Natural killer cell (primary cell): ENCODE measurements at regions not wholly inside any gene's neighbourhood (a gene's known extent, or its start where the extent isn't known, plus 50 kb on each side); places are given as distances from the start of the nearest gene placed in this dataset.

Source experiments
- ATAC-seq, 3 donors: fragments of 150-1000 bp in 2 of 3; fragments of 200-7000 bp in 1 of 3; cut with Tn5 transposase; 1 replicate in 1 of 3; 2 replicates in 2 of 3; pipeline ENCODE4 v1.10.0; 2021; ENCODE audit warnings: mild to moderate bottlenecking in 2 of 3, moderate library complexity in 2 of 3
- DNase-seq, 2 donors: peaks; one replicate each; pipeline versions ENCODE4 v3.0.0 to v3.0.0-alpha.2; 2013 to 2021; ENCODE audit warnings: mixed read lengths in 1 of 2
- H3K27ac ChIP-seq: one replicate; pipeline ENCODE4 v1.5.1; 2013; ENCODE audit warnings: mild to moderate bottlenecking, low read length
- H3K27me3 ChIP-seq: one replicate; pipeline ENCODE4 v1.6.1; 2013; ENCODE audit warnings: low read length; ENCODE audit not compliant: control insufficient read depth, insufficient read depth
- H3K36me3 ChIP-seq: one replicate; pipeline ENCODE4 v1.6.1; 2013; ENCODE audit warnings: low read length; ENCODE audit not compliant: control insufficient read depth, insufficient read depth
- H3K4me1 ChIP-seq: one replicate; pipeline ENCODE4 v1.6.1; 2013; ENCODE audit warnings: low read length; ENCODE audit not compliant: control insufficient read depth, insufficient read depth
- H3K4me3 ChIP-seq: one replicate; pipeline ENCODE4 v1.5.1; 2013; ENCODE audit warnings: low read length
- H3K9me3 ChIP-seq: one replicate; pipeline ENCODE4 v1.6.1; 2013; ENCODE audit warnings: low read length; ENCODE audit not compliant: control insufficient read depth, insufficient read depth
- H3K27ac Mint-ChIP-seq, 2 donors: one replicate each; pipeline ENCODE4 v1.8.0; 2022; ENCODE audit warnings: mild to moderate bottlenecking in 2 of 2, mixed read lengths in 2 of 2, moderate library complexity in 1 of 2
- H3K27me3 Mint-ChIP-seq, 2 donors: one replicate each; pipeline ENCODE4 v1.8.0; 2022; ENCODE audit warnings: low read depth in 2 of 2, mixed read lengths in 2 of 2
- H3K36me3 Mint-ChIP-seq: one replicate; pipeline ENCODE4 v1.8.0; 2022; ENCODE audit warnings: mixed read lengths
- H3K4me1 Mint-ChIP-seq, 2 donors: one replicate each; pipeline ENCODE4 v1.8.0; 2022; ENCODE audit warnings: mixed read lengths in 2 of 2
- H3K4me3 Mint-ChIP-seq: one replicate; pipeline ENCODE4 v1.8.0; 2022; ENCODE audit warnings: mild to moderate bottlenecking, moderate library complexity, mixed read lengths
- H3K9me3 Mint-ChIP-seq, 2 donors: one replicate each; pipeline ENCODE4 v1.8.0; 2022; ENCODE audit warnings: mixed read lengths in 2 of 2
- CTCF ChIP-seq: fragments of 200-600 bp; IDR thresholded peaks from one replicate; pipeline ENCODE4 v1.8.0; 2022; ENCODE audit warnings: antibody characterized with exemption
- WGBS: methylation state at CpG from one replicate; pipeline ENCODE4 v1.1.7; 2013; ENCODE audit warnings: missing lambda C conversion rate; ENCODE audit not compliant: insufficient coverage; 5-methylcytosine and 5-hydroxymethylcytosine counted together
- intact Hi-C: fragments of 100-400 bp; cut with micrococcal nuclease; formaldehyde crosslinking; loops from one replicate; pipeline ENCODE4 v1.14.2; 2022

- Histone ChIP-seq H3K4me3 (no peak overlapping the region), H3K4me1 (no peaks in the 10 kb centered on the region), H3K27me3 (no peaks in the 10 kb centered on the region), H3K36me3 (no peaks in the 10 kb centered on the region), H3K27ac (no peak overlapping the region), H3K9me3 (no peaks in the 10 kb centered on the region)
- no peaks in the 10 kb centered on the region for H3K36me3 Mint-ChIP-seq
- no CpG with 5 or more reads among the region's 5 CpGs for WGBS
- H3K27ac Mint-ChIP-seq, result no peak overlapping the region
- ATAC-seq (no peak), DNase-seq (no peak)
- no peak overlapping the region for H3K4me3 Mint-ChIP-seq
- no peaks in the 10 kb centered on the region for H3K4me1 Mint-ChIP-seq
- intact Hi-C loops, result no loop called here
- no peak for TF ChIP-seq CTCF
- H3K27me3 Mint-ChIP-seq, result no peaks in the 10 kb centered on the region
- peaks cover 4 to 9% of the 10 kb centered on the region in 2 donors for H3K9me3 Mint-ChIP-seq
Observed at GRCh38 chr2:192539306-192539705, 344.6 kb upstream of the TMEFF2 start.

- WGBS, result 100% methylated on average over 1 of the region's 2 CpGs
- H3K9me3 ChIP-seq, result no peaks in the 10 kb centered on the region
- H3K27ac ChIP-seq, result no peak overlapping the region
- Mint-ChIP-seq H3K27ac (no peak overlapping the region), H3K4me3 (no peak overlapping the region), H3K27me3 (no peaks in the 10 kb centered on the region), H3K4me1 (no peaks in the 10 kb centered on the region), H3K36me3 (peaks cover 7% of the 10 kb centered on the region), H3K9me3 (peaks cover 8 to 12% of the 10 kb centered on the region in 2 donors)
- no peak for TF ChIP-seq CTCF
- no peaks in the 10 kb centered on the region for H3K36me3 ChIP-seq
- H3K27me3 ChIP-seq, result no peaks in the 10 kb centered on the region
- DNase-seq (no peak), ATAC-seq (no peak)
- no peak overlapping the region for H3K4me3 ChIP-seq
- H3K4me1 ChIP-seq, result no peaks in the 10 kb centered on the region
- intact Hi-C loops, result no loop called here
Observed at GRCh38 chr2:192536922-192537624, 342.3 kb upstream of the TMEFF2 start.

GRCh38 chr2:192535956-192536921 lies 341.5 kb upstream of the TMEFF2 start:
- WGBS, result 92% methylated on average over 1 of the region's 3 CpGs

More at GRCh38 chr2:192535956-192536921, 341.5 kb upstream of the TMEFF2 start:
- no peak for TF ChIP-seq CTCF
- H3K27ac ChIP-seq, result no peak overlapping the region
- H3K36me3 Mint-ChIP-seq, result peaks cover 7% of the 10 kb centered on the region
- H3K4me1 ChIP-seq, result no peaks in the 10 kb centered on the region
- H3K27ac Mint-ChIP-seq, result no peak overlapping the region
- no peak for ATAC-seq
- H3K9me3 Mint-ChIP-seq, result peaks cover 8 to 9% of the 10 kb centered on the region in 2 donors
- no peaks in the 10 kb centered on the region for H3K27me3 Mint-ChIP-seq
- DNase-seq, result no peak
- intact Hi-C loops, result no loop called here
- H3K36me3 ChIP-seq, result no peaks in the 10 kb centered on the region
- no peak overlapping the region for H3K4me3 Mint-ChIP-seq
- H3K27me3 ChIP-seq, result no peaks in the 10 kb centered on the region
- no peak overlapping the region for H3K4me3 ChIP-seq
- no peaks in the 10 kb centered on the region for H3K4me1 Mint-ChIP-seq
- H3K9me3 ChIP-seq, result no peaks in the 10 kb centered on the region
